T-cell (primary cell): ENCODE measurements at regions not wholly inside any gene's neighbourhood (a gene's known extent, or its start where the extent isn't known, plus 50 kb on each side); places are given as distances from the start of the nearest gene placed in this dataset.
"Not testable (repeated sequence)": the region's sequence is repeated elsewhere in the genome, so short reads cannot be mapped to it uniquely, and the experiment has no call there.

Source experiments
- ATAC-seq, 4 experiments: fragments of 200-7000 bp in 3 of 4; fragments of 150-1000 bp in 1 of 4; cut with Tn5 transposase; replicated peaks in 1 of 4; 1 replicate in 3 of 4; 2 replicates in 1 of 4; pipeline ENCODE4 v1.10.0; 2021; ENCODE audit warnings: moderate library complexity in 3 of 4, mild to moderate bottlenecking in 2 of 4, moderate number of reproducible peaks in 1 of 4
- CTCF ChIA-PET, 2 donors: fragments of 300-600 bp; sonication (Branson Sonifier 250); formaldehyde crosslinking; loops; one replicate each; lab custom pipeline; 2022; ENCODE audit warnings: antibody characterized with exemption in 2 of 2; lab: Charles Lee
- POLR2A ChIA-PET, 2 donors: fragments of 300-600 bp; sonication (Branson Sonifier 250); formaldehyde crosslinking; loops; one replicate each; lab custom pipeline; 2022; ENCODE audit warnings: antibody characterized with exemption in 2 of 2; lab: Charles Lee
- DNase-seq, 35 experiments: peaks; one replicate each; pipeline versions ENCODE4 v3.0.0 to v3.0.0-alpha.2; 2013 to 2023
- H3K27ac ChIP-seq: one replicate; pipeline ENCODE4 v1.5.1; 2013; ENCODE audit warnings: low read length
- H3K27me3 ChIP-seq, 2 experiments: replicated peaks in 1 of 2; 1 replicate in 1 of 2; 2 replicates in 1 of 2; pipeline versions ENCODE4 v1.6.1 to v1.7.0; 2013; ENCODE audit warnings: low read length in 1 of 2, mixed read lengths in 1 of 2; ENCODE audit not compliant: control insufficient read depth in 2 of 2, insufficient read depth in 2 of 2; ENCODE audit errors: extremely low read depth in 1 of 2
- H3K36me3 ChIP-seq, 2 donors: 1 replicate in 1 of 2; 2 replicates in 1 of 2; pipeline versions ENCODE4 v1.6.1 to v1.7.0; 2013; ENCODE audit warnings: low read length in 1 of 2; ENCODE audit not compliant: control insufficient read depth in 2 of 2, insufficient read depth in 1 of 2; ENCODE audit errors: extremely low read depth in 1 of 2
- H3K4me1 ChIP-seq, 2 experiments: 1 replicate in 1 of 2; 2 replicates in 1 of 2; pipeline versions ENCODE4 v1.6.1 to v1.7.0; 2013; ENCODE audit warnings: low read length in 2 of 2, mixed read lengths in 1 of 2; ENCODE audit not compliant: insufficient read depth in 2 of 2, control insufficient read depth in 1 of 2; ENCODE audit errors: extremely low read depth in 1 of 2
- H3K4me3 ChIP-seq, 2 donors: 1 replicate in 1 of 2; 2 replicates in 1 of 2; pipeline versions ENCODE4 v1.5.1 to v1.7.0; 2013; ENCODE audit warnings: mild to moderate bottlenecking in 2 of 2, low read length in 1 of 2, moderate library complexity in 1 of 2; ENCODE audit not compliant: control insufficient read depth in 1 of 2; ENCODE audit errors: extremely low read depth in 1 of 2
- H3K9me3 ChIP-seq: 2 replicates; pipeline ENCODE4 v1.7.0; 2013
- H3K27ac Mint-ChIP-seq, 2 donors: one replicate each; pipeline ENCODE4 v1.8.0; 2020 to 2021; ENCODE audit warnings: mild to moderate bottlenecking in 2 of 2, mixed read lengths in 2 of 2
- H3K27me3 Mint-ChIP-seq, 2 donors: one replicate each; pipeline ENCODE4 v1.8.0; 2021 to 2022; ENCODE audit warnings: mixed read lengths in 2 of 2
- H3K36me3 Mint-ChIP-seq: one replicate; pipeline ENCODE4 v1.8.0; 2021; ENCODE audit warnings: mixed read lengths
- H3K4me1 Mint-ChIP-seq, 3 donors: one replicate each; pipeline ENCODE4 v1.8.0; 2020 to 2022; ENCODE audit warnings: mixed read lengths in 3 of 3, mild to moderate bottlenecking in 1 of 3
- H3K4me3 Mint-ChIP-seq, 3 donors: one replicate each; pipeline ENCODE4 v1.8.0; 2020 to 2022; ENCODE audit warnings: mild to moderate bottlenecking in 3 of 3, mixed read lengths in 3 of 3, moderate library complexity in 3 of 3
- H3K9me3 Mint-ChIP-seq, 3 donors: one replicate each; pipeline ENCODE4 v1.8.0; 2020 to 2022; ENCODE audit warnings: mixed read lengths in 3 of 3
- WGBS: methylation state at CpG from one replicate; pipeline ENCODE4 v1.1.5; 2013; ENCODE audit warnings: missing lambda C conversion rate; ENCODE audit not compliant: insufficient coverage; 5-methylcytosine and 5-hydroxymethylcytosine counted together

- ChIA-PET CTCF (no interaction called here), POLR2A (no interaction called here)
- no peaks in the 10 kb centered on the region for H3K36me3 Mint-ChIP-seq
- H3K9me3 Mint-ChIP-seq = peaks cover 2 to 8% (median 6%) of the 10 kb centered on the region in 3 donors
- H3K4me3 ChIP-seq = no peak overlapping the region
- H3K27ac ChIP-seq = no peak overlapping the region
- H3K4me1 Mint-ChIP-seq = no peaks in the 10 kb centered on the region
- no peaks in the 10 kb centered on the region for H3K27me3 Mint-ChIP-seq
- no peaks in the 10 kb centered on the region for H3K9me3 ChIP-seq
- H3K4me1 ChIP-seq = no peaks in the 10 kb centered on the region
- H3K27ac Mint-ChIP-seq = no peak overlapping the region
- WGBS = no CpG with 5 or more reads among the region's 2 CpGs
- H3K36me3 ChIP-seq = no peaks in the 10 kb centered on the region
- no peak overlapping the region for H3K4me3 Mint-ChIP-seq
- ATAC-seq (no peak), DNase-seq (no peak)
- no peaks in the 10 kb centered on the region for H3K27me3 ChIP-seq
These were observed 115.7 kb downstream of the HNMT start for GRCh38 chr2:138079976-138080375.

DNA sequence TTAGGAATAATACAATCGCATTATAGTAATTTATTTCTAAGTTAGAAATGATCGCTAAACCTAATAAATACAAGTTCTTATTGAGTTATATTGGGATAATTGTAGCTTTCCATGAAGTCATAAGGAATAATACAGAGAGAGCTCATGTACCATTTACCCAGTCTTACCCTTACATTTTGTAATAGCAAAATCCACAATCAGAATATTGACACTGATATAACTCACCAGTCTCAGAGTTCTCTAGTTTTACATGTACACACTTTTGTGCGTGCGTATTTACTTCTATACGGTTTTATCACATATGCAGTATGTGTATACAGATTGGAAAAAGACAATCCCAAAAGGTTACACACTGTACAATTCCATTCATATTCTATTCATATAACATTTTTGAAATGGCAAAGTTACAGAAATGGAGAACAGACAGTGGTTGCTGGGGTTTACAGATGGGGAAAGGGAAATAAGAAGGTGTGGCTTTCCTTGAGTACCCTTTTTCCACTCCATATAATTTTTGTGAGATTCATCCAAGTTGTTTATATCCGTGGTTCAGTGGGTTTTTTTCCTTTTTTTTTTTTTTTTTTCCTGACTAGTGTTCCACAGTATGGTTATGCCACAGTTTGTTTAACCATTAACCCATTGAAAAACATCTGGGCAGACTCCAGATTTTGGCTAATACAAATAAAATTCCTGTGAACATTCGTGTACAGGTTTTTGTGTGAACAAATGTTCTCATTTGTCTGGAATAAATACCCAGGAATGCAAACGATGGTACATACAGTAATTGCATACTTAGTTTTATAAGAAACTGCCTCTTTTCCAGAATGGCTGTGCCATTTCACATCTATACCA, 117.2 kb downstream of the HNMT start:
- WGBS = 57% methylated on average over 1 of the region's 8 CpGs
- CTCF ChIA-PET = no interaction called here
- ATAC-seq = no peak
- Histone ChIP-seq H3K27ac (no peak overlapping the region), H3K4me3 (no peak overlapping the region), H3K36me3 (no peaks in the 10 kb centered on the region), H3K4me1 (no peaks in the 10 kb centered on the region), H3K9me3 (no peaks in the 10 kb centered on the region), H3K27me3 (no peaks in the 10 kb centered on the region)
- H3K27me3 Mint-ChIP-seq = no peaks in the 10 kb centered on the region
- no peaks in the 10 kb centered on the region for H3K4me1 Mint-ChIP-seq
- no peaks in the 10 kb centered on the region for H3K36me3 Mint-ChIP-seq
- POLR2A ChIA-PET = interaction anchor here in 1 of 2 donors (0.7 kb wide), 1 partner anchor 91 kb away, joined by 4 read pairs; no protein-coding TSS in a partner anchor
- H3K4me3 Mint-ChIP-seq = no peak overlapping the region
- DNase-seq = no peak
- no peak overlapping the region for H3K27ac Mint-ChIP-seq
- peaks cover 2 to 4% (median 2%) of the 10 kb centered on the region in 3 donors for H3K9me3 Mint-ChIP-seq

GRCh38 chr2:138084206-138084605, 119.9 kb downstream of the HNMT start:
- no peaks in the 10 kb centered on the region for H3K4me1 Mint-ChIP-seq
- DNase-seq = no peak
- no peak overlapping the region for H3K4me3 Mint-ChIP-seq
- H3K27ac Mint-ChIP-seq = no peak overlapping the region
- no peaks in the 10 kb centered on the region for H3K9me3 ChIP-seq
- no peaks in the 10 kb centered on the region for H3K36me3 Mint-ChIP-seq
- H3K4me3 ChIP-seq = no peak overlapping the region
- no CpG with 5 or more reads among the region's 1 CpG for WGBS
- CTCF ChIA-PET = no interaction called here
- no peak overlapping the region for H3K27ac ChIP-seq
- no peaks in the 10 kb centered on the region for H3K36me3 ChIP-seq
- no peaks in the 10 kb centered on the region for H3K27me3 Mint-ChIP-seq
- POLR2A ChIA-PET = no interaction called here
- no peak for ATAC-seq
- H3K4me1 ChIP-seq = no peaks in the 10 kb centered on the region
- H3K9me3 Mint-ChIP-seq = peaks cover 0 to 4% (median 2%) of the 10 kb centered on the region in 3 donors
- H3K27me3 ChIP-seq = no peaks in the 10 kb centered on the region

- H3K4me3 ChIP-seq, H3K27ac ChIP-seq, H3K4me1 Mint-ChIP-seq, DNase-seq, H3K4me1 ChIP-seq, ATAC-seq, H3K36me3 Mint-ChIP-seq, H3K4me3 Mint-ChIP-seq, H3K27me3 Mint-ChIP-seq, H3K9me3 ChIP-seq, H3K36me3 ChIP-seq, CTCF ChIA-PET, H3K27me3 ChIP-seq, POLR2A ChIA-PET, H3K9me3 Mint-ChIP-seq, H3K27ac Mint-ChIP-seq: not testable (repeated sequence)
- WGBS = no CpG with 5 or more reads among the region's 1 CpG
These were observed 121.2 kb downstream of the HNMT start for GRCh38 chr2:138085441-138085840.

DNA sequence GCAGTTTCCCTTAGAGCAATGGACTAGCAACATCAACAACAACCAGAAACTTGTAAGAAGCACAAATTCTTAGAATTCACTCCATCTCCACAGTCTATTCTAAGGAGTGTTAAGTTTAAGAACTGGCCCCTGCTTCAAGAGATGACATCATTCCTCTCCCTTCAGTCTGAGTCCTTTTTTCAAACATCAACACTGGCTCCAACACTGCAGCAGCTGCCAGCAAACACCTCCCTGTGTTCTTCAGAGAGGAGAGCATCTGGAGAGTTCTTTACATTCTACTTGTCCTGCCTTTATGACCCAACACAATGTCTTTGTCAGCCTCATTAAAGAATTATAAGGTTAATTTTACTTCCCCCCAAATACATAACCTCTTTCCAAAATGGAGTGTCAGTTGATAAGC, 122.3 kb downstream of the HNMT start:
- Histone ChIP-seq H3K27me3 (no peaks in the 10 kb centered on the region), H3K36me3 (no peaks in the 10 kb centered on the region), H3K9me3 (no peaks in the 10 kb centered on the region), H3K27ac (no peak overlapping the region), H3K4me1 (no peaks in the 10 kb centered on the region), H3K4me3 (no peak overlapping the region)
- Mint-ChIP-seq H3K9me3 (peaks cover 0 to 4% (median 2%) of the 10 kb centered on the region in 3 donors), H3K27me3 (no peaks in the 10 kb centered on the region), H3K36me3 (no peaks in the 10 kb centered on the region), H3K4me3 (no peak overlapping the region), H3K4me1 (no peaks in the 10 kb centered on the region), H3K27ac (no peak overlapping the region)
- DNase-seq (no peak), ATAC-seq (no peak)
- ChIA-PET POLR2A (no interaction called here), CTCF (no interaction called here)

DNA sequence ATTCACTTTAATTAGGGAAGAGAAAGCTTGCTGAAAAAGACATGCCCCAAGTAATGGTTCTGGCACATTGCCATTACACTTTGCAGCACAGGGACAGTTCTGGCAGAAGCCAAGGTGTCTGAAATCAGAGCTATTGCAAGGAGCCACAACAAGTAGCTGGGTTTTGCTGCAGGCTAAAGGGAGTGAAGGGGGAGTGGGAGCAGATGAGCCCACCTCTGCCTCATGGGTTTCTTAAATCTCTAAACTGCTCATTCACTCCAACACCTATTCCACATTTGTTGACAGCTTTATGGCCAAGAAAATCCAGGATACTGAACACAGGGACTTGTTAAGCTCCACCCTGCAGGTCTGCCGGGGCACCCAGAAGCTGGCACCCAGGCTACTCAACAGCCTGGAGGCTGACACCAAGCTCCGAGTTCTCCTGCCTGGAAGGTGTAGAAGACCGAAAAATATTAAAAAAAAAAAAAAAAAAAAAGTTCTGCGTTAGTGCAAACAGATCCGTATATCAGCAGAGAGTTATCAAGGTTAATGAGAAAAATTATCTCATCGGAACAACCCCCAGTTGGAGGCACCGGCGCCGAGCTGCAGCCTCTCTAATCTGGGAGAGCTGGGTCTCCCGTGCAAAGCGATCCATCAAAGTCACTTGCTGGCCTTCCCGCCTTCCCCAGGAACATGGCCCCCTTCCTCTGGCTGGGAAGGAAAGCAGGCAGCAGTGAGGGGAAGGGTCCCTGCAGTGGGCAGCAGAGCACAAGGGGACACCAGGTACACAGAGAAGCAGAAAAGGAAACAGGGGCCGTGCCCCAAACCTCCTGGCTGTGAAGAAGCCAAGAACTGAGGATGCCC, 123.7 kb downstream of the HNMT start:
- H3K36me3 Mint-ChIP-seq = no peaks in the 10 kb centered on the region
- H3K4me1 ChIP-seq = no peaks in the 10 kb centered on the region
- H3K36me3 ChIP-seq = no peaks in the 10 kb centered on the region
- ChIA-PET CTCF (no interaction called here), POLR2A (no interaction called here)
- H3K27ac Mint-ChIP-seq = no peak overlapping the region
- no peaks in the 10 kb centered on the region for H3K9me3 ChIP-seq
- no peaks in the 10 kb centered on the region for H3K4me1 Mint-ChIP-seq
- H3K4me3 ChIP-seq = no peak overlapping the region
- 92% methylated on average over 8 of the region's 13 CpGs for WGBS
- H3K27me3 ChIP-seq = no peaks in the 10 kb centered on the region
- H3K27ac ChIP-seq = no peak overlapping the region
- no peaks in the 10 kb centered on the region for H3K27me3 Mint-ChIP-seq
- ATAC-seq (no peak), DNase-seq (no peak)
- H3K4me3 Mint-ChIP-seq = no peak overlapping the region
- H3K9me3 Mint-ChIP-seq = peaks cover 0 to 4% (median 2%) of the 10 kb centered on the region in 3 donors
